EH (cell line): ENCODE measurements at regions not wholly inside any gene's neighbourhood (a gene's known extent, or its start where the extent isn't known, plus 50 kb on each side); places are given as distances from the start of the nearest gene placed in this dataset.

ENCODE experiments used
- DNase-seq: peaks from one replicate; pipeline ENCODE4 v3.0.0-alpha.2; 2015; ENCODE audit warnings: low read depth

- DNase-seq, result no peak
Measured at GRCh38 chr1:96997717-96998116, 276.1 kb downstream of the PTBP2 start.

- DNase-seq, result no peak
Measured at GRCh38 chr1:96998466-96998865, 276.9 kb downstream of the PTBP2 start.

GRCh38 chr1:96999191-96999590, 277.6 kb downstream of the PTBP2 start:
- DNase-seq, result no peak

GRCh38 chr1:97004054-97004453, 282.5 kb downstream of the PTBP2 start:
- DNase-seq, result peak; percentile 60

- no peak for DNase-seq
Measured at GRCh38 chr1:97004743-97005142, 283.2 kb downstream of the PTBP2 start.

GRCh38 chr1:97006044-97006661, 284.6 kb downstream of the PTBP2 start:
- DNase-seq, result peak; percentile 90

GRCh38 chr1:97007840-97008604, 286.4 kb downstream of the PTBP2 start:
- DNase-seq, result peak; percentile 61

- DNase-seq, result peak; percentile 11
Measured at GRCh38 chr1:97010566-97011264, 289.1 kb downstream of the PTBP2 start.

- DNase-seq, result no peak
Measured at GRCh38 chr1:97013136-97013535, 291.6 kb downstream of the PTBP2 start.

- DNase-seq, result peak; percentile 89
Measured at GRCh38 chr1:97013941-97014340, 292.4 kb downstream of the PTBP2 start.

GRCh38 chr1:97014426-97014825, 292.8 kb downstream of the PTBP2 start:
- no peak for DNase-seq

GRCh38 chr1:97017895-97018294, 296.3 kb downstream of the PTBP2 start:
- DNase-seq, result peak; percentile 13
